ENCODE measurements at regions not wholly inside any gene's neighbourhood (a gene's known extent, or its start where the extent isn't known, plus 50 kb on each side); places are given as distances from the start of the nearest gene placed in this dataset.
A peak's percentile ranks its signal among the peaks of the same experiment; 100 is the strongest.

DNA sequence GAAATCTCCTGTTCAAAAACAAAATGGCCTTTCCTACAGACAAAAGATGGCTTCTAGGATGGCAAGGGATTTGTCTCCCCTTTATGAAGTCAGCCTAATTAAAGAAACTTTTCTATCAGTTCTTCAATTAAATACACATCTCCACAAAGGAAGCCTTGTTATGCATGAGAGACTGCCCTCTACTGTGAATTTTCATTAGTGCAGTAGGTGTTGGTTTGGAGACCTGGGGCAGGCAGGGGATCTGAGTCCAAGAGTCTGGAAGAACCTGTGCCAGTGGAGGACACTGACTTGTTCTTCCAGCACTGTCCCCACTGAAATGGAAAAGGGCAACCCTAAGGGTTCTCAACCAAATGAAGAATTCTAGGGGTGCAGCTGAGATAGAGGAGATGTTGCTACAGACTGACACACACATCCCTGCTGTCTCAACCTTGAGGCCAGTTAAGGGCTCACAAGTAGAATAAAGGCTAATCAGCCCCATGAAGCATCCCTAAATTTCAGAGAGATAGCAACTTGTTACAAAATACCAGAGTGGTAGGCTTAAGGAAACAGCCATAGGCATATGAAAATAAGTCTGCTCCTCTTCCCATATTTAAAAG, 174.0 kb upstream of the PRICKLE2 start:
- TF ChIP-seq, protein P1, sequence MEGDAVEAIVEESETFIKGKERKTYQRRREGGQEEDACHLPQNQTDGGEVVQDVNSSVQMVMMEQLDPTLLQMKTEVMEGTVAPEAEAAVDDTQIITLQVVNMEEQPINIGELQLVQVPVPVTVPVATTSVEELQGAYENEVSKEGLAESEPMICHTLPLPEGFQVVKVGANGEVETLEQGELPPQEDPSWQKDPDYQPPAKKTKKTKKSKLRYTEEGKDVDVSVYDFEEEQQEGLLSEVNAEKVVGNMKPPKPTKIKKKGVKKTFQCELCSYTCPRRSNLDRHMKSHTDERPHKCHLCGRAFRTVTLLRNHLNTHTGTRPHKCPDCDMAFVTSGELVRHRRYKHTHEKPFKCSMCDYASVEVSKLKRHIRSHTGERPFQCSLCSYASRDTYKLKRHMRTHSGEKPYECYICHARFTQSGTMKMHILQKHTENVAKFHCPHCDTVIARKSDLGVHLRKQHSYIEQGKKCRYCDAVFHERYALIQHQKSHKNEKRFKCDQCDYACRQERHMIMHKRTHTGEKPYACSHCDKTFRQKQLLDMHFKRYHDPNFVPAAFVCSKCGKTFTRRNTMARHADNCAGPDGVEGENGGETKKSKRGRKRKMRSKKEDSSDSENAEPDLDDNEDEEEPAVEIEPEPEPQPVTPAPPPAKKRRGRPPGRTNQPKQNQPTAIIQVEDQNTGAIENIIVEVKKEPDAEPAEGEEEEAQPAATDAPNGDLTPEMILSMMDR (conservative IDR thresholded peaks at IDR 0.05; ENCODE audit: low read depth, low read length): peak; percentile 51
- no peak for TF ChIP-seq EZH2 (IDR thresholded peaks at IDR 0.05; ENCODE audit: borderline replicate concordance, low read depth, low read length, poor library complexity, severe bottlenecking)

All from A673 (cell line).